SH-SY5Y (cell line): ENCODE measurements at regions not wholly inside any gene's neighbourhood (a gene's known extent, or its start where the extent isn't known, plus 50 kb on each side); places are given as distances from the start of the nearest gene placed in this dataset.

Source experiments
- GATA2 ChIP-seq: IDR thresholded peaks from 2 replicates; pipeline ENCODE4 v1.6.1; 2011; ENCODE audit warnings: mild to moderate bottlenecking, low read depth, low read length
- GATA3 ChIP-seq: IDR thresholded peaks from 2 replicates; pipeline ENCODE4 v1.6.1; 2011; ENCODE audit warnings: low read depth, mild to moderate bottlenecking, low read length, moderate library complexity

DNA sequence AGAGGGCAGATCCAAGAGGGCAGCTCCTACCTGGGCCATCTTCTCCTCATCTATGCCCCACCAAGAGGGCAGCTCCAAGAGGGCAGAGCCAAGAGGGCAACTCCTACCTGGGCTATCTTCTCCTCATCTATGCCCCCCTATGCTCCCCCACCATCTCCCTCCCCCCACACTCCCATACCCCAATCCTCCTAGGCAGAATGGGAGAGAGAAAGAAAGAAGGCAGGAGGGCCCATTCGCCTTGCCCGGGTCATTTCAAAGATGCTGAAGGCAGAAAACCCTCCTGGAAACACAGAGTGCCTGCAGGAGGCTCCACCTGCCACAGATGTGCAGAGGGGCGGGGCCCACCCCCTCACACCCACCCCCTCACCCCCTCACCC, 78.5 kb downstream of the BUD13 start:
- no peak for TF ChIP-seq GATA2
- no peak for TF ChIP-seq GATA3
